Gastrocnemius medialis (tissue), 4 donors: ENCODE measurements at regions not wholly inside any gene's neighbourhood (a gene's known extent, or its start where the extent isn't known, plus 50 kb on each side); places are given as distances from the start of the nearest gene placed in this dataset.

ENCODE experiments used
- CTCF ChIP-seq, 5 experiments: fragments of 450-650 bp in 3 of 5; fragments of 200-600 bp in 2 of 5; sonication (generic) in 2 of 5; IDR thresholded peaks in 4 of 5; conservative IDR thresholded peaks in 1 of 5; 1 replicate in 4 of 5; 2 replicates in 1 of 5; pipeline ENCODE4 v1.5.1; 2016 to 2019; ENCODE audit warnings: antibody characterized with exemption in 5 of 5, mild to moderate bottlenecking in 3 of 5, moderate library complexity in 3 of 5
- POLR2A ChIP-seq, 2 donors: fragments of 450-650 bp; IDR thresholded peaks; one replicate each; pipeline ENCODE4 v1.6.1; 2017; ENCODE audit warnings: antibody characterized with exemption in 2 of 2, mild to moderate bottlenecking in 2 of 2, moderate library complexity in 2 of 2

- TF ChIP-seq CTCF (IDR thresholded peaks at IDR 0.05 in 4 of 5, conservative IDR thresholded peaks at IDR 0.05 in 1 of 5) (no peak), POLR2A (IDR thresholded peaks at IDR 0.05) (no peak)
Observed at GRCh38 chr10:83357627-83358026, 781.7 kb upstream of the GHITM start.
